Motor neuron (in vitro differentiated cells): ENCODE measurements at regions not wholly inside any gene's neighbourhood (a gene's known extent, or its start where the extent isn't known, plus 50 kb on each side); places are given as distances from the start of the nearest gene placed in this dataset.

Source experiments
- ATAC-seq, 8 experiments: fragments of 200-7000 bp; cut with Tn5 transposase; replicated peaks in 6 of 8; 2 replicates each; pipeline ENCODE4 v1.8.0; 2021; ENCODE audit warnings: mild to moderate bottlenecking in 8 of 8, moderate library complexity in 8 of 8
- H3K27ac ChIP-seq, 2 donors: fragments of 250-450 bp; sonication (Bioruptor Pico); 2 replicates each; pipeline ENCODE4 v1.9.0; 2021; ENCODE audit warnings: antibody characterized with exemption in 2 of 2, mild to moderate bottlenecking in 2 of 2, moderate library complexity in 1 of 2
- H3K4me1 ChIP-seq, 2 donors: fragments of 250-450 bp; sonication (Bioruptor Pico); replicated peaks in 1 of 2; 2 replicates each; pipeline ENCODE4 v1.6.1; 2021; ENCODE audit warnings: antibody characterized with exemption in 2 of 2, mild to moderate bottlenecking in 2 of 2, moderate library complexity in 1 of 2
- H3K4me3 ChIP-seq, 5 donors: fragments of 250-450 bp; sonication (Bioruptor Pico); 2 replicates each; pipeline ENCODE4 v1.9.0; 2021; ENCODE audit warnings: antibody characterized with exemption in 5 of 5, mild to moderate bottlenecking in 5 of 5, moderate library complexity in 4 of 5
- whole genome bisulfite sequencing, 10 experiments: fragments of 450-650 bp; shearing (Covaris generic); methylation state at CpG; one replicate each; pipeline ENCODE4 v1.0.0; 2022; 5-methylcytosine and 5-hydroxymethylcytosine counted together
- in situ Hi-C, 9 experiments: fragments of 400-800 bp; cut with MboI; loops; one replicate each; pipeline ENCODE4 v1.15.0; 2021; ENCODE audit warnings: low sequenced_read_pairs in 9 of 9, low pct_unique_long_range_greater_than_20kb in 2 of 9; ENCODE audit not compliant: unreplicated experiment in 9 of 9

- in situ Hi-C loops, result no loop called here
- Histone ChIP-seq H3K4me1 (no peaks in the 10 kb centered on the region), H3K27ac (no peak overlapping the region), H3K4me3 (no peak overlapping the region)
- WGBS, 10 experiments, result 8 to 69% (median 36%) methylated on average over 2 to 3 of the region's 3 CpGs
- no peak for ATAC-seq
Observed at GRCh38 chr5:8644377-8644776, 775.4 kb downstream of the MTRR start.

- Histone ChIP-seq H3K4me3 (no peak overlapping the region), H3K27ac (no peak overlapping the region), H3K4me1 (no peaks in the 10 kb centered on the region)
- in situ Hi-C loops, result no loop called here
- no peak for ATAC-seq
Observed at GRCh38 chr5:8647111-8647510, 778.2 kb downstream of the MTRR start.

GRCh38 chr5:8650186-8650585, 781.2 kb downstream of the MTRR start:
- ATAC-seq, result peak in 2 of 8 experiments; percentile 23 to 73
- H3K27ac ChIP-seq, result no peak overlapping the region
- in situ Hi-C loops, result no loop called here
- no peaks in the 10 kb centered on the region for H3K4me1 ChIP-seq
- WGBS, 10 experiments, result 45 to 93% (median 70%) methylated on average over 2 to 6 of the region's 6 CpGs; no CpG with 5 or more reads in 2 of the 10 experiments
- H3K4me3 ChIP-seq, result no peak overlapping the region

GRCh38 chr5:8660133-8660893, 791.4 kb downstream of the MTRR start:
- WGBS, 10 experiments, result 14 to 100% (median 69%) methylated on average over 1 to 4 of the region's 4 CpGs; no CpG with 5 or more reads in 1 of the 10 experiments
- H3K4me1 ChIP-seq, result no peaks in the 10 kb centered on the region
- H3K4me3 ChIP-seq, result no peak overlapping the region
- H3K27ac ChIP-seq, result no peak overlapping the region
- ATAC-seq, result no peak
- in situ Hi-C loops, result no loop called here

- 49 to 95% (median 71%) methylated on average over 3 to 6 of the region's 6 CpGs; no CpG with 5 or more reads in 1 of the 10 experiments for WGBS, 10 experiments
- Histone ChIP-seq H3K27ac (no peak overlapping the region), H3K4me1 (no peaks in the 10 kb centered on the region), H3K4me3 (no peak overlapping the region)
- ATAC-seq, result no peak
- in situ Hi-C loops, result no loop called here
Observed at GRCh38 chr5:8663374-8663773, 794.4 kb downstream of the MTRR start.

GRCh38 chr5:8675182-8675581, 806.2 kb downstream of the MTRR start:
- Histone ChIP-seq H3K4me1 (peaks cover 2 to 6% of the 10 kb centered on the region in 2 donors), H3K27ac (no peak overlapping the region), H3K4me3 (no peak overlapping the region)
- WGBS, 10 experiments, result 30 to 100% (median 67%) methylated on average over 1 to 2 of the region's 2 CpGs; no CpG with 5 or more reads in 1 of the 10 experiments
- in situ Hi-C loops, result no loop called here
- no peak for ATAC-seq

- 0 to 88% (median 56%) methylated on average over 1 to 2 of the region's 3 CpGs for WGBS, 10 experiments
- no peak overlapping the region for H3K27ac ChIP-seq
- in situ Hi-C loops, result no loop called here
- H3K4me3 ChIP-seq, result no peak overlapping the region
- ATAC-seq, result peak in 7 of 8 experiments; percentile 23 to 76 (median 61)
- peaks cover 2 to 6% of the 10 kb centered on the region in 2 donors for H3K4me1 ChIP-seq
Observed at GRCh38 chr5:8676695-8677094, 807.7 kb downstream of the MTRR start.

- WGBS, 10 experiments, result 50 to 96% (median 86%) methylated on average over 2 to 3 of the region's 3 CpGs; no CpG with 5 or more reads in 2 of the 10 experiments
- no peak overlapping the region for H3K27ac ChIP-seq
- H3K4me1 ChIP-seq, result peaks cover 0 to 1% of the 10 kb centered on the region in 2 donors
- ATAC-seq, result no peak
- in situ Hi-C loops, result no loop called here
- no peak overlapping the region for H3K4me3 ChIP-seq
Observed at GRCh38 chr5:8682381-8682780, 813.4 kb downstream of the MTRR start.

- no peak overlapping the region for H3K27ac ChIP-seq
Observed at GRCh38 chr5:8683496-8683895, 814.5 kb downstream of the MTRR start.

GRCh38 chr5:8685704-8686103, 816.8 kb downstream of the MTRR start:
- Histone ChIP-seq H3K27ac (no peak overlapping the region), H3K4me1 (no peaks in the 10 kb centered on the region), H3K4me3 (no peak overlapping the region)
- WGBS, 10 experiments, result 80 to 100% (median 100%) methylated on average over 1 of the region's 2 CpGs; no CpG with 5 or more reads in 7 of the 10 experiments
- peak in 1 of 8 experiments; percentile 50 for ATAC-seq
- in situ Hi-C loops, result no loop called here

More at GRCh38 chr5:8683496-8683895, 814.5 kb downstream of the MTRR start:
- 57 to 100% (median 89%) methylated on average over 1 to 2 of the region's 2 CpGs; no CpG with 5 or more reads in 3 of the 10 experiments for WGBS, 10 experiments
- Histone ChIP-seq H3K4me3 (no peak overlapping the region), H3K4me1 (no peaks in the 10 kb centered on the region)
- no peak for ATAC-seq
- in situ Hi-C loops, result no loop called here

GRCh38 chr5:8686707-8687106, 817.8 kb downstream of the MTRR start:
- H3K4me1 ChIP-seq, result no peaks in the 10 kb centered on the region
- no peak overlapping the region for H3K4me3 ChIP-seq
- in situ Hi-C loops, result no loop called here
- WGBS, 10 experiments, result 0 to 100% (median 74%) methylated on average over 1 to 2 of the region's 2 CpGs; no CpG with 5 or more reads in 2 of the 10 experiments
- H3K27ac ChIP-seq, result no peak overlapping the region
- ATAC-seq, result peak in 2 of 8 experiments; percentile 10 to 41

GRCh38 chr5:8689773-8690172, 820.8 kb downstream of the MTRR start:
- Histone ChIP-seq H3K27ac (no peak overlapping the region), H3K4me3 (no peak overlapping the region), H3K4me1 (no peaks in the 10 kb centered on the region)
- peak in 1 of 8 experiments; percentile 36 for ATAC-seq
- 55 to 100% (median 73%) methylated on average over 1 to 3 of the region's 3 CpGs for WGBS, 10 experiments
- in situ Hi-C loops, result no loop called here

- in situ Hi-C loops, result no loop called here
- H3K27ac ChIP-seq, result no peak overlapping the region
- no peaks in the 10 kb centered on the region for H3K4me1 ChIP-seq
- ATAC-seq, result no peak
- WGBS, 10 experiments, result 6 to 100% (median 72%) methylated on average over 1 to 2 of the region's 2 CpGs; no CpG with 5 or more reads in 1 of the 10 experiments
- no peak overlapping the region for H3K4me3 ChIP-seq
Observed at GRCh38 chr5:8691221-8691620, 822.3 kb downstream of the MTRR start.

GRCh38 chr5:8693341-8693844, 824.4 kb downstream of the MTRR start:
- no peaks in the 10 kb centered on the region for H3K4me1 ChIP-seq
- ATAC-seq, result no peak
- in situ Hi-C loops, result no loop called here
- no peak overlapping the region for H3K4me3 ChIP-seq
- H3K27ac ChIP-seq, result no peak overlapping the region
- WGBS, 10 experiments, result 22 to 100% (median 87%) methylated on average over 1 of the region's 1 CpG; no CpG with 5 or more reads in 1 of the 10 experiments
